ENCODE measurements at regions not wholly inside any gene's neighbourhood (a gene's known extent, or its start where the extent isn't known, plus 50 kb on each side); places are given as distances from the start of the nearest gene placed in this dataset.
"Not testable (repeated sequence)": the region's sequence is repeated elsewhere in the genome, so short reads cannot be mapped to it uniquely, and the experiment has no call there.

DNA sequence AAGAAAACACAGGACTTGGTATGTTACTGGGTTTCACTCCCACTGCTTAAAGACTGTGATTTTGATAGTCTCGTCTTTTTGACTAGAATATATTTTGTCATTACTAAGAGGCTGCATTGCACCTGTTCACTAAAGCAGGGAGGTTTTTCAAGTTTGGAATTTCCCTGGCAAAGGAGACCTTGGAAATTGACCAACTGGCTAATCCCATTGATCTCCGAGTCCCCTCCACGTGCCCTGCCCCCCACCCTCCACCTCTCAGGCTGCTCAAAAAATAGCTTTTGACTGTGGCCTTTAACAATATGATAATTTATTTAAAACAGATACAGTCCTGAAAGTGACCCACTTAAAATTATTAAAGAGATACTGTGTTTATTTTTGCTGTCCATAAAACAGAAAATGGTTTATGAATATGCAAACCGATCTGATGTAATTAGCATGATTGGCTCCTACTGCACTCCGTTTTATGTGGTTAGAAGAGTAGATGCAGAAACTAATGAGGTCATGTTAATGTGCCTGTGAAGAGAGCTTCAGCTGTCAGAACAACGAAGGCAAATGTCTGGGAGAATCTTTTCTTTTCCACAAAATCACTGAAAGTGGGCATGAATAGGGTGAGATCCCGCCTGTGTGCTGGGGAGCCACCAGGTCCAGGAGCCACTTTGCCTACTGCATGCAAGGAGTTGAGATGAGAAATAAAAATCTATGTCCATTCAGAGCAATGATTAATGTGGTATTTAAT, 361.5 kb downstream of the RRAGC start:
- H4K20me1 ChIP-seq (ENCODE audit: insufficient read depth, low read length), result no peaks in the 10 kb centered on the region
- H3K9me2 ChIP-seq (ENCODE audit: low read depth, low read length), result no peaks in the 10 kb centered on the region
- no peaks in the 10 kb centered on the region for H3K36me3 ChIP-seq (ENCODE audit: insufficient read depth, low read length)
- no peak overlapping the region for H3K27ac ChIP-seq (ENCODE audit: low read depth, low read length, poor library complexity, severe bottlenecking)
- H2AFZ ChIP-seq (ENCODE audit: low read length), result no peak overlapping the region
- H3K4me1 ChIP-seq (ENCODE audit: insufficient read depth, low read length, severe bottlenecking), result peaks cover 12% of the 10 kb centered on the region
- TF ChIP-seq, protein P1, sequence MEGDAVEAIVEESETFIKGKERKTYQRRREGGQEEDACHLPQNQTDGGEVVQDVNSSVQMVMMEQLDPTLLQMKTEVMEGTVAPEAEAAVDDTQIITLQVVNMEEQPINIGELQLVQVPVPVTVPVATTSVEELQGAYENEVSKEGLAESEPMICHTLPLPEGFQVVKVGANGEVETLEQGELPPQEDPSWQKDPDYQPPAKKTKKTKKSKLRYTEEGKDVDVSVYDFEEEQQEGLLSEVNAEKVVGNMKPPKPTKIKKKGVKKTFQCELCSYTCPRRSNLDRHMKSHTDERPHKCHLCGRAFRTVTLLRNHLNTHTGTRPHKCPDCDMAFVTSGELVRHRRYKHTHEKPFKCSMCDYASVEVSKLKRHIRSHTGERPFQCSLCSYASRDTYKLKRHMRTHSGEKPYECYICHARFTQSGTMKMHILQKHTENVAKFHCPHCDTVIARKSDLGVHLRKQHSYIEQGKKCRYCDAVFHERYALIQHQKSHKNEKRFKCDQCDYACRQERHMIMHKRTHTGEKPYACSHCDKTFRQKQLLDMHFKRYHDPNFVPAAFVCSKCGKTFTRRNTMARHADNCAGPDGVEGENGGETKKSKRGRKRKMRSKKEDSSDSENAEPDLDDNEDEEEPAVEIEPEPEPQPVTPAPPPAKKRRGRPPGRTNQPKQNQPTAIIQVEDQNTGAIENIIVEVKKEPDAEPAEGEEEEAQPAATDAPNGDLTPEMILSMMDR (IDR thresholded peaks at IDR 0.05; ENCODE audit: low read length), result no peak
- TF ChIP-seq EZH2 (IDR thresholded peaks at IDR 0.05; ENCODE audit: borderline replicate concordance, low read length), result no peak
- no peak overlapping the region for H3K4me2 ChIP-seq (ENCODE audit: low read length)
- no peaks in the 10 kb centered on the region for H3F3A ChIP-seq (ENCODE audit: insufficient read depth, low read length)
- H3K9me3 ChIP-seq (ENCODE audit: low read length), result no peaks in the 10 kb centered on the region
- H3K27me3 ChIP-seq (ENCODE audit: insufficient read depth, low read length), result no peaks in the 10 kb centered on the region
- no peaks in the 10 kb centered on the region for H3K79me2 ChIP-seq (ENCODE audit: insufficient read depth, low read length)
- H3K4me3 ChIP-seq (ENCODE audit: low read depth, low read length, poor library complexity, severe bottlenecking), result no peak overlapping the region
- H3K9ac ChIP-seq (ENCODE audit: low read length), result no peak overlapping the region

DNA sequence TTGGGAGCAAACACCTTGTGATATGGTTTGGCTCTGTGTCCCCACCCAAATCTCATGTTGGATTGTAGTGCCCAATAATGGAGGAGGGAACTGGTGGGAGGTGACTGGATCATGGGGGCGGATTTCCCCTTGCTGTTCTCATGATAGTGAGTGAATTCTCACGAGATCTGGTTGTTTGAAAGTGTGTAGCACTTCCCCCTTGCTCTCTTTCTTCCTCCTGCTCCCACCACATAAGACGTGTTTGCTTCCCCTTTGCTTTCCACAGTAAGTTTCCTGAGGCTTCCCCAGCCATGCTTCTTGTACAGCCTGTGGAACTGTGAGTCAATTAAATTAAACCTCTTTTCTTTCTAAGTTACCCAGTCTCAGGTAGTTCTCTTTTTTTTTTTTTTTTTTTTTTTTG, 366.3 kb downstream of the RRAGC start:
- not testable (repeated sequence) for H4K20me1 ChIP-seq (ENCODE audit: insufficient read depth, low read length); H3K27me3 ChIP-seq (ENCODE audit: insufficient read depth, low read length); H3F3A ChIP-seq (ENCODE audit: insufficient read depth, low read length); H2AFZ ChIP-seq (ENCODE audit: low read length); H3K79me2 ChIP-seq (ENCODE audit: insufficient read depth, low read length); H3K4me2 ChIP-seq (ENCODE audit: low read length); H3K4me3 ChIP-seq (ENCODE audit: low read depth, low read length, poor library complexity, severe bottlenecking); H3K9me2 ChIP-seq (ENCODE audit: low read depth, low read length); H3K9me3 ChIP-seq (ENCODE audit: low read length); H3K36me3 ChIP-seq (ENCODE audit: insufficient read depth, low read length); H3K27ac ChIP-seq (ENCODE audit: low read depth, low read length, poor library complexity, severe bottlenecking); H3K9ac ChIP-seq (ENCODE audit: low read length); H3K4me1 ChIP-seq (ENCODE audit: insufficient read depth, low read length, severe bottlenecking)

DNA sequence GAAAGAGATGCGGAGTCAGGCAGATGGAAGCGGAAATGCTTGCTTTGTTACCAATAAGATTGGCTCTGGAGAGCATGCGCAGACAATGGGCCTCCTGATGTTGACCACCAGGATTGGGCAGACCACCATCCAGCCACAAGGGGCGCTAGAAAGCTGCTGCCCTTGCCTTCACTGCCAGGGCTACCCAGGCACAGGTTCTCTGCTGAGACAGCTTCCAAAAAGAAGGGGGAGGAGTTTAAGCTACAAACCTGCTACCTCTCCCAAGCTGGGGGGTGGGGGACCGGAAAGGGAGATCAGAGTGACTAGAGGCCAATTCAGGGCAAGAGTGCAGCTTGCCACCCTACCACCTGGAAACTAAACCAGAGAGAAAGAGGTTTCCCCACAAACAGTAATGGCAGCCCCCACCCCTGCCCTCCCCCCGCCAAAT, 369.7 kb downstream of the RRAGC start:
- H4K20me1 ChIP-seq (ENCODE audit: insufficient read depth, low read length), result no peaks in the 10 kb centered on the region
- no peak overlapping the region for H3K4me3 ChIP-seq (ENCODE audit: low read depth, low read length, poor library complexity, severe bottlenecking)
- no peaks in the 10 kb centered on the region for H3K9me3 ChIP-seq (ENCODE audit: low read length)
- H3K9me2 ChIP-seq (ENCODE audit: low read depth, low read length), result no peaks in the 10 kb centered on the region
- no peaks in the 10 kb centered on the region for H3K36me3 ChIP-seq (ENCODE audit: insufficient read depth, low read length)
- H3K4me2 ChIP-seq (ENCODE audit: low read length), result no peak overlapping the region
- no peak overlapping the region for H2AFZ ChIP-seq (ENCODE audit: low read length)
- no peaks in the 10 kb centered on the region for H3K79me2 ChIP-seq (ENCODE audit: insufficient read depth, low read length)
- no peaks in the 10 kb centered on the region for H3F3A ChIP-seq (ENCODE audit: insufficient read depth, low read length)
- no peak overlapping the region for H3K9ac ChIP-seq (ENCODE audit: low read length)
- H3K4me1 ChIP-seq (ENCODE audit: insufficient read depth, low read length, severe bottlenecking), result peaks cover 5% of the 10 kb centered on the region
- no peaks in the 10 kb centered on the region; the same call in 1 of the 2 replicates for H3K27me3 ChIP-seq (ENCODE audit: insufficient read depth, low read length)
- no peak overlapping the region for H3K27ac ChIP-seq (ENCODE audit: low read depth, low read length, poor library complexity, severe bottlenecking)
- no peak for TF ChIP-seq EZH2 (IDR thresholded peaks at IDR 0.05; ENCODE audit: borderline replicate concordance, low read length)
- TF ChIP-seq, protein P1 (IDR thresholded peaks at IDR 0.05; ENCODE audit: low read length), result peak; percentile 90

Data from OCI-LY1 (cell line).